Neural cell (in vitro differentiated cells): ENCODE measurements at regions not wholly inside any gene's neighbourhood (a gene's known extent, or its start where the extent isn't known, plus 50 kb on each side); places are given as distances from the start of the nearest gene placed in this dataset.

Source experiments
- EP300 ChIP-seq: fragments of 450-650 bp; conservative IDR thresholded peaks from 2 replicates; pipeline ENCODE4 v1.6.1; 2014; ENCODE audit warnings: antibody characterized with exemption, mild to moderate bottlenecking, moderate library complexity; ENCODE audit not compliant: poor library complexity, severe bottlenecking
- EZH2 ChIP-seq: fragments of 200-600, 300-800 bp; shearing (Covaris generic), sonication (generic); IDR thresholded peaks from 2 replicates; pipeline ENCODE4 v1.6.1; 2014; ENCODE audit warnings: antibody characterized with exemption, low read length, borderline replicate concordance, mild to moderate bottlenecking; ENCODE audit not compliant: insufficient read depth, poor library complexity, severe bottlenecking
- SMC3 ChIP-seq: fragments of 450-650 bp; conservative IDR thresholded peaks from 2 replicates; pipeline ENCODE4 v1.6.1; 2014; ENCODE audit warnings: antibody characterized with exemption, mild to moderate bottlenecking, moderate library complexity; ENCODE audit not compliant: poor library complexity
- TAF1 ChIP-seq: IDR thresholded peaks from 2 replicates; pipeline ENCODE4 v1.6.1; 2012; ENCODE audit warnings: low read depth
- TF ChIP-seq, protein P1 (sequence below): fragments of 450-650 bp; IDR thresholded peaks from 2 replicates; pipeline ENCODE4 v1.5.1; 2014; ENCODE audit warnings: antibody characterized with exemption, mild to moderate bottlenecking, moderate library complexity; ENCODE audit not compliant: poor library complexity, severe bottlenecking

- TF ChIP-seq EP300 (no peak), TAF1 (no peak), EZH2 (no peak), SMC3 (no peak)
- TF ChIP-seq, protein P1, sequence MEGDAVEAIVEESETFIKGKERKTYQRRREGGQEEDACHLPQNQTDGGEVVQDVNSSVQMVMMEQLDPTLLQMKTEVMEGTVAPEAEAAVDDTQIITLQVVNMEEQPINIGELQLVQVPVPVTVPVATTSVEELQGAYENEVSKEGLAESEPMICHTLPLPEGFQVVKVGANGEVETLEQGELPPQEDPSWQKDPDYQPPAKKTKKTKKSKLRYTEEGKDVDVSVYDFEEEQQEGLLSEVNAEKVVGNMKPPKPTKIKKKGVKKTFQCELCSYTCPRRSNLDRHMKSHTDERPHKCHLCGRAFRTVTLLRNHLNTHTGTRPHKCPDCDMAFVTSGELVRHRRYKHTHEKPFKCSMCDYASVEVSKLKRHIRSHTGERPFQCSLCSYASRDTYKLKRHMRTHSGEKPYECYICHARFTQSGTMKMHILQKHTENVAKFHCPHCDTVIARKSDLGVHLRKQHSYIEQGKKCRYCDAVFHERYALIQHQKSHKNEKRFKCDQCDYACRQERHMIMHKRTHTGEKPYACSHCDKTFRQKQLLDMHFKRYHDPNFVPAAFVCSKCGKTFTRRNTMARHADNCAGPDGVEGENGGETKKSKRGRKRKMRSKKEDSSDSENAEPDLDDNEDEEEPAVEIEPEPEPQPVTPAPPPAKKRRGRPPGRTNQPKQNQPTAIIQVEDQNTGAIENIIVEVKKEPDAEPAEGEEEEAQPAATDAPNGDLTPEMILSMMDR = no peak
Observed at GRCh38 chr4:126957987-126958386, 674.8 kb upstream of the INTU start.
